D721Med (cell line): ENCODE measurements at regions not wholly inside any gene's neighbourhood (a gene's known extent, or its start where the extent isn't known, plus 50 kb on each side); places are given as distances from the start of the nearest gene placed in this dataset.

Source experiments
- DNase-seq: peaks from one replicate; pipeline ENCODE4 v3.0.0; 2011; ENCODE audit warnings: low spot score; ENCODE audit not compliant: insufficient read length
- FAIRE-seq: peaks from 2 replicates; lab custom pipeline; 2011; peaks lifted over from hg19 to GRCh38; lab: Jason Lieb, UNC
- CTCF ChIP-seq: IDR thresholded peaks from 2 replicates; pipeline ENCODE4 v1.5.1; 2012; ENCODE audit warnings: mild to moderate bottlenecking, control low read depth; ENCODE audit not compliant: insufficient read depth; ENCODE audit errors: missing control alignments

GRCh38 chr10:36266923-36267322, 624.8 kb upstream of the FZD8 start:
- TF ChIP-seq CTCF: no peak
- FAIRE-seq: no peak
- no peak for DNase-seq

- TF ChIP-seq CTCF: no peak
- FAIRE-seq (no peak), DNase-seq (no peak)
These were observed 623.6 kb upstream of the FZD8 start for GRCh38 chr10:36265741-36266140.

GRCh38 chr10:36263871-36264270, 621.8 kb upstream of the FZD8 start:
- no peak for TF ChIP-seq CTCF
- no peak for DNase-seq
- FAIRE-seq: no peak

- no peak for TF ChIP-seq CTCF
- DNase-seq (no peak), FAIRE-seq (no peak)
These were observed 614.9 kb upstream of the FZD8 start for GRCh38 chr10:36256948-36257356.

- DNase-seq: no peak
These were observed 614.1 kb upstream of the FZD8 start for GRCh38 chr10:36256166-36256565.

GRCh38 chr10:36254199-36254598, 612.1 kb upstream of the FZD8 start:
- no peak for TF ChIP-seq CTCF
- DNase-seq (no peak), FAIRE-seq (no peak)

More at GRCh38 chr10:36256166-36256565, 614.1 kb upstream of the FZD8 start:
- no peak for TF ChIP-seq CTCF
- no peak for FAIRE-seq

- no peak for TF ChIP-seq CTCF
- DNase-seq (no peak), FAIRE-seq (no peak)
These were observed 611.6 kb upstream of the FZD8 start for GRCh38 chr10:36253731-36254130.
